CD4-positive, alpha-beta T cell treated with Interleukin-2 at 100 ng/mL for 4 hours (primary cell): ENCODE measurements at regions not wholly inside any gene's neighbourhood (a gene's known extent, or its start where the extent isn't known, plus 50 kb on each side); places are given as distances from the start of the nearest gene placed in this dataset.

Experiments
- DNase-seq: peaks from one replicate; pipeline ENCODE4 v3.0.0-alpha.2; 2020; ENCODE audit warnings: low spot score

DNA sequence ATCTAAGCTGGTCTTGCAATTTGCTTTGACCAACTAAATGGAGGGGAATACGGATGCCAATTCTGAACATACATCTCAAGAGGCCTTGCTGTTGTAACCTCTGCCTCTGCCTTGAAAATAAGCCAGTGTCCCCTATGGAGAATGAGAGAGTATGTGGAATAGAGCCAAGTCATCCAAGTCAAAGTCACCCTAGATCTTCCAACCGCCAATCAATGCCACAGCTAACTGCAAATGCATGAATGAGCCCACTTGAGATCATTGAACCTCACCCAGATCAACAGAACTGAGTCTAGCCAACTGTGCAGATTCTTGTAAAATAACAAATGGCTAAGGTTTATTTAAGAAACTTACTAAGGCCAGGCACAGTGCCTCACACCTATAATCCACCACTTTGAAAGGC, 139.8 kb upstream of the TANK start:
- no peak for DNase-seq

DNA sequence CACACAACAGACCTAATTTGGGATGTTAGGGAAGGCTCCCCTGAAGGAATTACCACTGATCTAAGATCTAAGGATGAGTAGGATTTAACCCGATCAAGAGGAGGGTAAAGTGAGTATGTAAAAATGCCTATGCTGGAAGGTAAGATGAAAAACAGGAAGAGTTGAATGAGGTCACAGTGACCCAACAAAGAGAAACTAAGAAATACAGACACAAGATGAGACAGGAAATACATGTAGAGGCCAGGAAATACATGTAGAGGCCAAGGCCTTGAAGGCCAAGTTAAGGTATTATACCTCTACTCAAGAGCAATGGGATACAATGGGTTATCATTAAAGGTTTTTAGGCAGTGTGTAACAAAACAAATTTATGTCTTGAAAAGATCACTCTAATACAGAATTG, 131.6 kb upstream of the TANK start:
- DNase-seq, result no peak

DNA sequence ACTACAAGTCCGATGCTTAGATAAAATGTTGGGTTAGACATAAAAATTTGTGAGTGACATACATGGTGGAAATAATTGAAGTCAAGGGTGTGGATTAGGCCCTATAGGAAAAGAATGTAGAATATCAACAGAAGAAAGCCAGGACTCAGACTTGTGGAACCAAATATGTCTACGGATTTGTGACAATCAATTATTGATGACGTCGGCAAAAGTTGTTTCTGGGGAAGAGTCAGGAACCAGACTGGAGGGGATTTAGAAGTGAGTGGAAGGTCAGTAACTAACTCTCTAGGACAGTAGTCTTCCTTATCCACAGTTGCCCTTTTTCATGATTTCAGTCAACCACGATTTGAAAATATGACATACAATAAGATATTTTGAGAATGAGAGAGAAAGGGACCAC, 130.9 kb upstream of the TANK start:
- DNase-seq, result no peak

DNA sequence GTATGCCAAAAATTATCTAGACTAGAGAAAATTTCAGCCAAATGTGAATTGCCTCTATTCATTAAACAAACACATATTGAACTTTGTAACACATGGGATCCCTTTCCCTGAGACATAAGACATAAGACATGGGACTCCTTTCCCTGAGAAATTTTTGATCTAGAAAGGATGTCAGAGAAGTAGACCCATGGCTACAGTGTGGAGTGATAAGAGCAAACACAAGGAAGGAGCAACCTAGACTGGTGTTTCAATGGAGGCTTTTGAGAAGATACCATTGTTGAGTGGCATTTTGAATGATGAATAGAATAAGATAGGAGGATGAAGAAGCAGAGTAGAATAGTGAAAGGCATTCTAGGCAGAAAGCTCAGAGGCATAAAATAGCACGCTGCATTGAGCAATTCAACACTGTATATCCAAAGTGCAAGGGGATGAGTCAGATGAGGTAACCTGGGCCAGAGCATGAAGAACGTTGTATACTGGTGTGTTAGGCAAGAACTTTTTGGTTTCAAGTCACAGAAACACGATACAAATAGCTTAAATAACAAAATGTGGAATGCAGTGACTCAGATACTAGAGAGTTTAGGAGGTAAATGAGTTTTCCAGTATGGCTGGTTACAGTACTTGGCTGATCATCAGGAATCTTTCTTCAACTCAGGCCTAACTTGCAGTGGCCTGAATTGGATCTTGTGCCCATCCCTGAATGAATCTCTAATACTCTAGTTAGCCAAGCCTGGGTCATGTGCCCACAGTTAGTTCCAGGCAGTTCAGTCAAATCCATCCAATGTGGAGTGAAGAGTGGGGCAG, 129.8 kb upstream of the TANK start:
- no peak for DNase-seq

DNA sequence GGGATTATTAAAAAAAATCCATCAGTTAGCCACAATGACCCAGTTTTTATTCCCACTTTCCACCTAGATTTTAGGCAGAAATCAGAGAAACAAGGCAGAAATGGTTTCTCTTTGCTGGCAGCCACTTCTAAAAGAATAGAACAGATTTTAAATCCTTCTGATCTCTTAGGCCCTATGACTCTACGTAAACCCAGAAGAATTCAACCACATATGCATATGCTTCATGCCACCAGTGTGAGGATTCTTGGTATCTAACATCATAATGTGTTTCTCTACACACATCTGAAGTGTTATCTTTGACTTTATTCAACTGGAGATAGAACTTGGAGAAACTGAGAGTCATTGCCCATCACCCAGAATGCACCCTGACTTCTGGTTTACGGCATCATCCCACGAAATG, 128.7 kb upstream of the TANK start:
- DNase-seq, result no peak

DNA sequence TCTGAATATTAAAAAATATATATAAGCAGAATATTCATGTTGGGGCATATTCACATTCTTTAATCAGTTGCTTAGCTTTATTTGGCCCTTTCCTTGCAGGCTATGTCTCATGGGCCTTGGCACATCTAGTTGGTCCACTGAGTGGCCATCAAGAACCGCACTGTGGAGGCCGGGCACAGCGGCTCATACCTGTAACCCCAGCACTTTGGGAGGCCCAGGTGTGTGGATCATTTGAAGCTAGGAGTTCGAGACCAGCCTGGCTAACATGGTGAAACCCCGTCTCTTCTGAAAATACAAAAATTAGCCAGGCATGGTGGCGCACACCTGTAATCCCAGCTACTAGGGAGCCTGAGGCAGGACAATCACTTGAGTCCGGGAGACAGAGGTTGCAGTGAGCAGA, 127.6 kb upstream of the TANK start:
- DNase-seq, result no peak

DNA sequence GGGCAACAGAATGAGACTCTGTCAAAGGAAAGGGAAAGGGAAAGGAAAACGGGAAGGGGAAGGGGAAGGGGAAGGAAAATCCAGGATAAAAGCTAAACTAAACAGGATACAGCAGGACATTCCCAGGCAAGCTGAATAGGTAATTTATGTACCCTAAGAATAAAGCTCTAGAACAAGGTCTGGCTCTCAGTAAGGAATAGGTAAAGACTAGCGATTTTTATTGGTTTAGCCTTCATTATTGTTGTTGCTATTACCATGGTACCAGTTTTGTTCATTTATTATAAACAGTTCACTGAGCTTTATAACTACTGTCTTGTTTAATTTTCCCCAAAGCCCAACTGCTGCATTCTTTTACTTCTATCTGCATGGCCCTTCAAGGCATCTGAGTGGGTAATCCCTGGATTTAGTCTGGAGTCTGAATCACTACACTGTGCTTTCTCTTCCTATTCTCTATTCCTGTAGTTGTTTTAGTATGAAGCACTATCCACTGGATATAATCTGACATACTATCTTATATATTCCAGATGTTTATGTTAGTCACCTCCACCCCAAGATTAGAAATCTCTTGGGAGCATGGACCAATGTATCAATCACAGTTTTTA, 127.1 kb upstream of the TANK start:
- DNase-seq, result no peak

DNA sequence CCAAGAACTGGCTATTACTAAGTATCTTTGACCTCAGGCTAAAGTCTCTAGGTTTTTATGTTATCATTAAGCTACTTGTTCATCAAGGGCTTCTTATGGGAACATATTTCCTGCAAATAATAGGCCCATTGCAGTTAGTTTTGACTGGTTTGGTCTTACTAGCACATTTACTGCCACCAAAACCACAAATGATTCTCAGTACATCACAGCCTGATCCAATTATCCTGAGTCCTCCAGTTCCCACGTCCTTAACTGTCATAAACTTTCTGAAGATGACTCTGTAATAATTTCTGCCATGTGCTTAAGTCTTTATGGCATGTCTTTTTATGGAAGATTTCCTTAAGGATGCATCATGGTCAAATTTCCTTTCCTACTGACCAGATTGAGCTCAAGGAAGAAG, 123.3 kb upstream of the TANK start:
- DNase-seq, result no peak

DNA sequence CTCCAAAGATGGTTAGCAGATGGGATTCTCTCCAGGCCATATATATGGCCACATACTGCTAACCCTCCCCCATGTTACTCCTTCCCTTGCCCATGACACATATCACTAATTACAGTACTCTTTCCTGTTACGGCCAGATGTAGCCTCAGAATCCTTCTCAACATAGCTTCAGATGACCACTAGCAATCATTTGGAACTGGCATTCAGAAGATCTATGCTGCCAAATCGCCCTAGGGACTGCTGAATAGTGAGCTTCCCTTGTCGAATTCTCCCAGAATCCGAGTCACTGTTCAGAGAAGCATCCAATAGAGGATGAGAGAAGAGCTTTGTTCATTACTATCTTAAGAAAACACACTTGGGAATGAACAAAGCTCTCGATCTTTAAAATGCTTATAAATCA, 121.2 kb upstream of the TANK start:
- no peak for DNase-seq

DNA sequence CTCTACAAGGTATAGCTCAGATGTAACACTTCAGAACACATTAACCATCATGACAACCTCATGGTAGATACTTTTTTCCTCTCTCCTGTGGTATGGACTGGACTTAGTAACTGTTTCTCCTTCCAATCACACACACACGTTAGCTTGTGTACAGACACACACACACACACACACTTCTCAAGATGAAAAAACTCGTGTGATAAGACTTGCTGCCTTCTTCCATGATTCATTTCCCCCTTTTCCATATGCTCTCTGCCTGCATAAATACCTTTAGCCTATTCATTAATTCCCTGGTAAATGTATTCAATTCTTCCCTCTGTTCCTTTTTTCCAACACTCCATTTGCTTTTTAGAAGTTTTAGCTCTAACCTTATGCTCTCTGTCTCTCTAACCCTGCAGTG, 118.9 kb upstream of the TANK start:
- DNase-seq, result no peak

DNA sequence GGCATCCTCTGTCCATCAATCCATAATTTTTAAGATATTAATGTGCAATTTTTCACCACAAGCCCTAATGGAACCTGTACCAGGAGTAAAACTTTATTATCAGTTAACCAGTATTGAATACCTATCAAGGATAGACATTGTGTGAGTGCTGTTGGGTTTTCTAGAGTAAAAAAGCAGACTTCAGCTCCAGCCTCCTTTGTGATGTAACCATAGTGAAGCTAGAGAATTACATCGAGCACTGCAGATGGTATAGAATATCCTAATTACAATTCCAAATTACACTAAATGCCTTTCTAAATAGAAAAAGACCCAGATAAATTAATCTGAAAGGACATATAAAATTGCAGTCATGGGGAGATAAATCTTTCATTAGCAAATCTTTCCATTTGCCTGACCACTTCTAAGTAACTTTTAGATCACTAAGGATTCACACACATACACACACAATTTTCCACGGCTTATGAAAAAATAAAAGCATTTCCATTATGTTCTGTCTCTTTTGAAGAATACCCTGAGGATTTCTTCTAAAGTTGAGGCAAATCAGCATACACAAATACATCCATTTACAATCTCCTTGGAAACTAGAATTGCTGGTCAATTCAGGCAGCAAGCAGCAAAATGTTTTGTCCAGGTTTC, 117.1 kb upstream of the TANK start:
- DNase-seq, result no peak

DNA sequence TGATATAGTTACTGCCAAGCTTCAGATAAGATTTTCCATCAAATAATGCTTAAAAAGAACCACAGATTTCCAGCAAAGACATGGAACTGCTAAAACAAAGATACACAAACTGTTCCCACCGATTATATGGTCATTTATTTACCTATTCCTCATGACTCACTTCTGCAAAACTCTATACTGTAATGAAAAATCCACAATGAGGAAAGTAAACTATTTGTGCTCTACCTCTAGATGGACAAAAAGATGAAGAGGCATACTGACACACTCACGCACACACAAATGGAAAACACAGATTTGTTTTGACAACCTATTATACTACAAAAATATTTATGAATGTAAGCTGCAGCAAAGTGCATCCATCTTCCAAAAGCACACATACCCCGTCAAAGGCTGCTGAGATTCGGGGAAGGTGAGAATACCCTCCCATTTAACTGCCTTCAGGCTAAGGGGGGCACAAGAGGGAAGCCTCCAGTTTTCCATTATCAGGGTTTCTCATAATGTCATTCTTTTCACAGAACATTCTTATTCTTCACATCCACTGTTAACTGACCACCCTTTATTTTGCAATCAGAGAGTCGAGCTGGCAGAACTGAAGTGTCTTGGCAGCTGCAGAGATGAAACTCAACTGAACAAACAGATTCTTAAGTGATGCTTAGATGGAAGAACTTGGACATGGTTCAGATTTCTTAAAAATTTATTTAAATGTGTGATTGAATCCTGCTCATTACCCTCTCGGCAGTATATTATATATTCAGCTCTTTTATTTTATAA, 115.9 kb upstream of the TANK start:
- DNase-seq, result no peak

DNA sequence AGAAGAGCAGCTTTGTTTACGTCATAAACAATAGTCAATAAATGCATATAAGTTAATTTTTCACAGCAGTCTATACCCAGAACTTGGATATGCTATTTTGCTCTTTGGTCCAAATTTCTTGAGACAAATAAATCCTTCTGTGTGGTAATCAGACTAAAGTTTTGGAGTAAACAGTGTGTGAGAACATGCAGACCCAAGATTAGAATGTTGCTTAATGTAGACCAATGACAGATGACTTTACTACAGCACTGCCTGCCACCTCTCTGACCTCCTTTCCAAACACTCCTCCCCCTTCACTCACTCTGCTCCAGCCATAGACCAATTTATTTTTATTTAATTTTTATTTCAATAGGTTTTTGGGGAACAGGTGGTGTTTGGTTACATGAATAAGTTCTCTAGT, 115.3 kb upstream of the TANK start:
- no peak for DNase-seq

DNA sequence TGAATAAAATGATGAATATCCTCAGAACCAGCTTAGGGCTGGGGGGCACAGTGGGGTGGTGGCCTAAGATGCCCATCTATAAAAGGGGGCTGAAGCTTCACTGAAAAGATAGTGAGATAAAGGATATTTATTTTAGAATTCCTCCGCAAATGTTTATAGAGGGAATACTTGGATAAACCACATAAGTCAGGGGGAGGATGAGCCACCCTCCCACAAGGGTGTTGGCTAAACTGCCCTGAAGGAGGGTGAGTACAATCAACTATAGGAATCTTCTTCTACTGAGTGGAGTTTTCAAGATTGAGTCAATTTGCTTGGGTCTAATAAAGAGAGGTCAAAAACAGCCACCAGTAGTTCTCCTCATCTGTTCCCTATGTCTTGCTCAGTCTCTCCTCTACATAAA, 114.5 kb upstream of the TANK start:
- no peak for DNase-seq

DNA sequence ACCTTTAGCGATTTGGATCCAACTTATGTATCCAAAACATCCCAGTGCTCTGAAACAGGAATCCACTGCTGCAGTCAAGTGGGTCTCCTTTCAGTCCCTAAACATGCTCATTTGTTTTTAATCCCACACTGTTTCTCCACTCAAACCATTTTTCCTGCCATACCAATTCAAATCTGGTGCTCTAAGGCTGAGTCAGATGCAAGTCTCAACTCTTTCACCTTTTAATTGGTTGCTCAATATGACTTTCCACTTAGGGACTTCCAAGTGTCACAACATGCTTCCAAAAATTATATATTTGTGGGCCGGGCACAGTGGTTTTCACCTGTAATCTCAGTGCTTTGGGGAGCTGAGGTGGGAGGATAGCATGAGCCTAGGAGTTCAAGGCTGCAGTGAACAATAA, 113.4 kb upstream of the TANK start:
- DNase-seq, result no peak

DNA sequence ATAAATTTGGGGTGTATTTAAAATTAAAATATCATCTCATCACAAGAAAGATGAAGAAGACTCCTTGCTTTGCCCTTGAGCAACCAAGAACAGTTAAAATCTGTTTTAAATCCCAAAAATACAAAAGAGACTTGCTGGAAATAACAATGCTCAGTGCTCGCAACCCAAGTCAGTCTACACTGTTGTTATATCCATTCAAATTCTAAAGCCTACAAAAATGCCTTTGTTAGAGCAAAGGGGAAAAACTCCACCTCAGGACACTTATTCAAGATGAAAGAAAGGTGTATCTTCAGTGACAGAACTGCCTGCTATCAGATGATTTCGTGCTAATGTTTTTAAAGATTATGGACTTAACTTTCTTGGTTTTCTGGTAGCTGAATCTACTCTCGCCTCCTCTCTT, 111.9 kb upstream of the TANK start:
- DNase-seq, result no peak

DNA sequence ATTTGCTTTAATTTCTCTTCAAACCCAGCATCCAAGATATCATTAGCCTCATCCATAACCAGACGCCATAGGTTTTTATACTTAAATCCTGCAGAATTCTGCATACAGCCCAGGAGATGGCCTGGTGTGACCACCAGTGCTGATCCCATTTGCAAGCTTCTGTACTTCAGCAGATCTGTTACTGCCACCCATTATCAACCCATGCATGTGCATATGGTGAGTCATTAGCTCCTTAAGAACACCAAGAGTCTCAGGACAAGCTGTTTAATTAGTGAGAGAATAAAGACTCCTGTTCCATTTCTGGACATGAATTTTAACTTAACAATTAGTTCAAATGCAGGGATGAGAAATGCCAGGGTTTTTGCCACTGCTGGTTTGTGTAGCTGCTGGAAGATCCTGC, 110.7 kb upstream of the TANK start:
- no peak for DNase-seq

DNA sequence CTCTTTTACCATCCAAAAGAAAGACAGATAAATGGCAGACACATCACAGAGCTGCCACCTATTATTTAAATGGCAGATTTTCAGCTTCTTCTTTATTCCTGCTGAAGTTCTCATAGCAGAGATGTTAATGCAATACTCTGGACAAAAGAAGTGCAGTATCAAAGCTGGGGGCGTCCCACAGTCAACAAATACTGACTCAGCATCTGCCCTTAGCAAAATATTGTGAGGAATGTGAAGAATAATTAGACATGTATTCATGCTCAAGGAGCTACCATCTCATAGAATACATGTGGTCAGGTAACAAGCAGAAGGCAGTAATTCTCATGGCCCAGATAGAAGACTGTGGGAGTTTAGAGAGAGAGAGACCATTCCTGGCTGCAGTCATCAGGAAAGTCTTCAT, 108.0 kb upstream of the TANK start:
- no peak for DNase-seq

DNA sequence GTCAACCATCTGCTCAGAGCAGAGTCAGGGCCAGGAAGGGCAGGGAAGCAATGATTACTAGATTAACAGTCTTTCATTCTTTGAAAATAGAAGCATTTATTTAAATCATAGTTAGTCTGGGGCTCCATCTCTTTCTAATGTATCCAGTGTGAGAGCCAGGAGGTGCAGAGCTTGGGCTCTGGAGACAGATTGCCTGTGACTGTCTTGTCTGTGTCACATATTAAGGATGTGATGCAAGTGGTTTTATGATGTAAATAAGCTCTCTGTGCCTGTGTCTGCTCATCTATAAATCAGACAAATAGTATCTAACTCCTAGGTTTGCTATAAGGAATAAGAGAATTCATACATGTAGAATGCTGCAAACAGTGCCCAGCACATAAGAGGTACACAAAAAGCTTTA, 104.9 kb upstream of the TANK start:
- no peak for DNase-seq

DNA sequence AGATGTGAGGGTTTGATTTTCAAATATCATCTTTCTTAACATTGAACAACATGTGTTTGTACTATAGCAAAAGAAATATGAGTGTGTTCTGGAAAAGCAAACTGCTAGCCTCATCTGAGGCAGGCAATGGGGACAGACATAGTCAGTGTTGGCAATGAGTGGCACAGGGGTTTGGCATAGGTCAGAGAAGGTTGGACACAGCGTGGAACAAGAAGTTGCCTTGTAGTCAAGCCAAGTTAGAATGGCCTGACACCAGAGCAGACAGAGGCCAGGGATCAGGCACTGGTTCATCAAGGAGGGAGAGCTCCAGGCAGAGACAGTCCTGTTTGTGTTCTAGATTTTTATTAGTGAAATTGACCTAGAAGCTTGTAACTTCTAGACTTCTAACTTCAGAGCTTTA, 100.8 kb upstream of the TANK start:
- no peak for DNase-seq

DNA sequence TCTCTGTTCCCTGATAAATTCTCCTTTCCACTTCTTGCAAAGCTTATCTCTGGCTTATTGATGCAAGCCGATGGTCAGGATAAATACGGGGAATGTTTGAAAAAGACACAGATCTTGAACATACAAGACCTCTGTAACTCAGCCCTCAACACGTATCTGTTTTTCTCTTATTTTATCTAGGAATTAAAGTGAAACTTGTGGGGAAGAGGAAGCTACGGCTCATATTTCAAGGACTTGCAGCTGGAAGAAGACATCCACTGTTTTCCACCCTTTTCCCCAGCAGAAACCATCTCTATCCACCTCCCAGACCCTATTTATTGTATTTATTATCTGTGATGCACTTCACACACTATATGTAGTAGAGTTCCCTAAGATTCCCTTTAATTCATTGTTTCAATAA, 98.4 kb upstream of the TANK start:
- no peak for DNase-seq

DNA sequence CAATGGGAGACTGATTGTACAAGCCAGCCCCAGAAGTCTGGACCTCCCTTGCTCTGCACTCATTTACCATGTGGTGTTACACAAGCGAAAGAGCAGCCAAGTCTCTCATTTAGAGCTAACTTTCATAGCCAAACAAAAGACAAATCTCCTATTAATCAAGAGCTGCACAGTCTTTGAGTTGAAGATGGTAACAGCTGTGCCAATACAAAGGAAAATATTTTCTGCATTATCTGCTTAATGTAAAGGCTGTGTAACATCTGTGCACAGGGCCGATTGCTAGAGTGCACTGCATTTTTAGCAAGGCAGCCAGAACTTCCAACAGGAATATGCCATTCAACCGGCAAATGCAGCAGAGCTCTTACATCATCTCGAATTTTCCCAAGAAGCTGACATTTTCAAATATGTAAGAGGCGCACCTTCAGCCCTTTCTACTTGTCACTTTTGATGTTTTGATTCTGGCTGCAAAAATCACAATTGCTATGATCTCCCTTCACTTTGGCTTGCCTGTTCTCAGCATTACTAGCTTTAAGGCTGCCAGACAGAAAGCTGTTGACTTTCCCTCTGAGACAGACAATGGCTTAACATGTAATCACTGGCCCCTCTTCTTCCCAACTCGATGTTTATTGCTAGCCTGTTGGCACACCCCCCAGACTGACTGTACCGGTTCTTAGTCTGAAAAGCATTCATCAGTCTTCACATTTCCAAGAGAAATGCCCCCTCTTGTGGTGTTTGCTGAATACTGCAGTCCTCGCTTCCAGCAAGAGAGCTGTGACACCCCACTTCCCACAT, 96.9 kb upstream of the TANK start:
- DNase-seq, result peak; percentile 81
